GM18858 (cell line): ENCODE measurements at regions not wholly inside any gene's neighbourhood (a gene's known extent, or its start where the extent isn't known, plus 50 kb on each side); places are given as distances from the start of the nearest gene placed in this dataset.

Experiments used
- ATAC-seq: cut with Tn5 transposase; IDR thresholded peaks from one replicate; pipeline ENCODE4 v1.9.1; 2021; ENCODE audit not compliant: unreplicated experiment

DNA sequence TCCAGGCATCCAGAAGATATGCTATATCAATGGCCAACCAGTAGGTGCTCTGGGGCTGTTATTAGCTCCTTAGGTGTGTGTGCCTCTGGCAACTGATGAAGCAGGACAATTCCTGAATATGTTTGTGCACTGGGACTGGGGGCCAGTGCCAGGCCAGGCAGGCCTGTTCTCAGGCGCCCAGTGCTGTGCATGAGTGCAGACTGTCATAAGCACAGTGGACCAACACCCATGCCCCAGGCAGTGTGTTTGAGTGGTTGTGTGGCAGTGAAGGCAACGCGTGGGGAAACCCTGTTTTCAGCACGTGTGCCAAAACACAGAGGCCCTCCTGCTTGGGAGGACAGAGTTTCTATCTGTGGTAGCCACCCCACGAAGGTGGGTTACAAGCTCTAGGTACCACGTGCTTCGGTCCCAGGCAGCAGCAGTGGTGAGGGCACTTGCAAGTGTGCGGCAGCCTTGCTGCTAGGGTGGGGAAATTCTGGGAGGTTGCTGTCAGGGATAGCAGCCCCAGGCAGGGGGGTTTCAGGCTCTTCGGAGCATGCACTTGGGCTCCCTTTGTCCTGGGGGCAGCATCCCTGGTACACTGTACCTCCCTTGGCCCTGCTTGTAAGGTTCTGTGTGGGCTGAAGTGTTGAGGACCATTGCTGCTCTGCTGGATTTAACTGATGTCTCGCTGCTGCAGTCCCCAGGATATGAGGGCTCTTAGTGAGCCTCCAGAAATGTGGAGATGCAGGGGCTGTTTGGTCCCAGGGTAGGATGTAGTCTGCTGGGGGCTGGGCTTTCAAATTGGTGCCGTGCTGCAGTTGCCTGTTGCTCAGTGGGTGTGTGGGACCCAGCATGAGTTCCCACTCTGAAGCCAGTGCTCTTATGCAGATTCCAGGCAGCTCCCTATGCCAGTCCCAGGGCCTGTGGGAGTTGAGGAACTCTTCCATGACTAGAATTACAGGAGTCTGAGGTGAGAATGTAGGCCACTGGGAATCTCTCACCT lies 280.9 kb downstream of the RPRM start:
- no peak for ATAC-seq

DNA sequence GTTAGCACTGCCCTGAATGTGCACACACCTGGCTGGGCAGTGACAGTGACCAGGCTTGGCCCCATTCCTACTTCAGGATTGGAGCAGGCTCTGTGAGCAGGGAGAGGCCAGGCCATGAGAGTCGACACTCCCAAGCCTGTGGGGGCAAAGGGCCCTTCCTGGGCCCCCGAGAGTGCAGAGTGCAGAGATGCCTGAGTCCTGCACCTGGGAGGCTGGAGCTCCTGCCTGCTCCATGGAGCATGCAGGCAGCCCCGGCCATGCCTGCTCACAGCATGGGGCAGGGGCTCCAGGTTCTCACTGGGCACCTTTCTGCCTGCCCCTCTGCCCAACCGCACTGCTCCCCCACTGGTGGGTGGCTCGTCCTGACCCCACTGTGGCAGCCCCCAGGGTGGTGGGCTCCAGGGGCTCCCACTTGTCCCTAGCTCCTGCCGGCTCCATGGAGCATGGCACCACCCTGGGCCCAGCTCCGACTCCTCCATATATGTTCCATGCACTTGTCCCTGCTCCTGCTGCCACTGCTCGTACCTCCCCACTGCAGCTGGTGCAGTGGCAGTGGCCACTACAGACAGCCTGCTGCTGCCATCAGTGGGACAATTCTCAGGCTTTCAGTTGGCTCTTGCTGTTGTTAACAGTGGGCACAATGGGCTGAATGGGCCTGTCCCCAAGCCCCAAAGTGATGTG lies 282.0 kb downstream of the RPRM start:
- ATAC-seq = no peak

DNA sequence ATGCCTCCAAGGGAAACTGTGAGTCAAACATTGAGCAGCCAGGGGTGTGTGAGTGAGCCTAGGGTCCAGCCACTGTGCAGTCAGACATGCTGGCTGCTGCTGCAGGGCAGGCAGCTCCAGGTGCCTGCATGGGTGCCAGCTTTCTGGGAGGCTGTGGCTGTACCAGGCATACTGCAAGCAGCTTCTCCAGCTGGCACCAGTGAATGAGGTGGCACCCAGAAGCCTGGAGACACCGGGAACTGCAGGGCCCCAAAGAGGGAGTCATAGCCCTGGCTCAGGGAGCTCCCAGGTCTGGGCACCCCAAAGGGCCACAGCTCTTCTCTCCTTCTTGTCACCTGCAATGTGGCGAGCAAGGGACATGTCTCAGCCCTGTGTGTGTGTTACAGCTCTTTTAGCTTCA lies 283.2 kb downstream of the RPRM start:
- ATAC-seq = no peak

DNA sequence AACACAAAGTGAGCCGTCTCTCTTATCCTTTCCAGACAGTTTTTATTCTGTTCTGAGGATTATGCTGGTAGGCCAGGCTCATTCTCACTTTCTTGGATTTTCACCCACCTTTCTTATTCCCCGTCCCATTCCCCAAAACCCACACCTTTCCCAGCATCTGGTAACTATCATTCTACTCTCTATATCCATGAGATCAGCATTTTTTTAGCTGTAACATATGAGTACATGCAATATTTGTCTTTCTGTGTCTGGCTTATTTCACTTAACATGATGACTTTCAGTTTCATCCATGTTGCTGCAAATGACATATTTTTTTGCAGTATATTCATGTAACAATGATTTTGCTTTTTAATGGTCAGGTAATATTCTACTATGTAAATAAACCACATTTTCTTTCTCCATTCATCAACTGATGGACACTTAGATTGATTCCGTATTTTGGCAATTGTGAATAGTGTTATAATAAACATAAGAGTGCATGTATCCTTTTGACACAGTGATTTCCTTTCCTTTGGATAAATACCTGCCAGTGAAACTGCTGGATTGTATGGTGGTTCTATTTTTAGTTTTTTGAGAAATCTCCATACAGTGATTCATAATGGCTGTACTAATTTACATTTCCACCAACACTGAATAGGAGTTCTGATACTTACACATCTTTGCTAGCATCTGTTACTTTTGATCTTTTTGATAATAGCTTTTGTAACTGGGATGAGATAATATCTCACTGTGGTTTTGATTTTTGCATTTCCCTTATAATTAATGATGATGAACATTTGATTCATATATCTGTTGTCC lies 289.3 kb downstream of the RPRM start:
- no peak for ATAC-seq

DNA sequence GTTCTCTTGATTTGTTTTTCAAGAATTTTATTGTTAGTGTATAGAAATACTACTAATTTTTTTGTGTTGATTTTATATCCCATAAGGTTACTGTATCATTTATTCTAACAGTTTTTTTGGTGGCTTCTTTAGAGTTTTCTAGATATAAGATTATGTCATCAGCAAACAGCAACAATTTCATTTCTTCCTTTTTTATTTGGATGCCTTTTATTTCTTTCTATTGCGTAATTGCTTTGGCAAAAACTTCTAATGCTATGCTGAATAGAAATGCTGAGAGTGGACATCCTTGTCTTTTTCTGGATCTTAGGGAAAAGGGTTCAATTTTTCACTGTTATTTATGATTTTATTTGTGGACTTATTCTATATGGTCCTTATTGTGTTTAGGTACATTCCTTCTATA lies 298.8 kb downstream of the RPRM start:
- ATAC-seq = no peak

DNA sequence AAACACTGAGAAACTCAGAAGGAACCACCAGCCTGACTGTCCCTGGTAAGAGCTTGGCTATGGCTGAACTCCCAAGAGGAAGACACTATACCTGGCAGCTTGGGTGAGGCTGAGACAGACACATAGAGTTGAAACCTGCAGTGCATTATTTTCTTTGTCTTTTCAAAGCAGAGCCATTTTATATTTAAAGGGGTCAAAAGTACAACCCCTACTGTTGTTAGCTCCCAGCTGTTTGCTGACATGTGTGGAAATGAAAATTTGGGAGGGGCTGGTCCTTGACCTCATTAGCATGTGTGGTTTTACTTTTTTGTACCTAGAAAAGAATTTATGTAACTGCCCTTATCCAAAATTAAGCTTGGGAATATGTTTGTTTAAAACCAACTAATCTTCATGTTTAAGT lies 309.0 kb downstream of the RPRM start:
- ATAC-seq = no peak

DNA sequence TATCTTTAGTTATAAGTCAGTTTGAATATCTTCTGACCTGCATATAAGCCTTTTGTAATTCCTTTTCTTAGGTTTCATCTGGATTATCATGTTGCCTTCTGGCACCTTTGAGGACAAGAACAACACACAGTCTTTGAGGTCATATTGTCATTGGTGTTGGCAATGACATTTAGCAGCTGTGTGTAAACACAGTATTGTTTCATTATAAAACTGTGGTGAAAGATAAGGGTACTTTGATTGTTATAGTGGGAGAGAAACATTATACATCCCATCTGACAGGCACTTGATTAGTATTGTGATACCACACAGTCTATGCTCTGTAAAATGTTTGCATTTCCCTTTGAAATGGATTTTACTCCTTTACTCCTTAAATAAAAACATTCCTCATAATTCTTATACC lies 313.5 kb downstream of the RPRM start:
- no peak for ATAC-seq

DNA sequence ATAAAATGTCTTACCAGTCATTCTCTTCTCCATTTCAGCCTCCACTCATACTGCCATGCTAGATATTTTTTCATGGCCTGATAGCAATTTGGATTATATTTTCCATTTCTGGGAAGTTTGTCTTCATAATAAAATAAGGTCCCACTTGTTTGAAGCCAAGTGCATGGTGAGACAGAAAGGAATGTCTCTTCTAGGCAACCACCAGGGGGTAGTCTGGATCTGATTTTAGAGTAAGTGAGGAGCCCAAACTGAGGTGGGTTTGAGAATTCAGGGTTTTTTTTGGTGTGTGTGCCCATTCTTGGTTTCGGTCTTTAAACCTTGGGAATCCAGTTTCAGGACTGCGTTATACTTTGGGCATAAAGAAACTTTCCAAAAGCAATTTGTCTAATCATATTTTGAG lies 315.5 kb downstream of the RPRM start:
- no peak for ATAC-seq

DNA sequence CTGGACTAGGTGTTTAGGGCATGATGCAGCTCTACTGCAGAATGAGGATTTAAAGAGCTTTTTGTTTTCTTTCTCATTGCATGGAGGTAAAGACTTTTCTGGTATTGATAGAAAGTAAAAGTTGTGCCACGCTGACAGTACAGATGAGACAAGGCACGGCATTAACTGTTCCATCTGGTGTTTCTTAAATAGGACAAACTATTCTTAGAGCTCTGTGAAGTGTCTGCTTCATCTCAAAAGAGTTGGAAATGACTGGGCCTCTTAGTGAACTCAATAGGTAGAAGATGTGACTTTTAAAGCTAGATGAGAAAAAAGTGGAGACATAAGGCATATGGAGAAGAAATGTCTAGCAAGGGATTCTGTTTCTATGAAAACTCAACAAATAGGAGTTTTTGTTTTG lies 321.8 kb downstream of the RPRM start:
- no peak for ATAC-seq

DNA sequence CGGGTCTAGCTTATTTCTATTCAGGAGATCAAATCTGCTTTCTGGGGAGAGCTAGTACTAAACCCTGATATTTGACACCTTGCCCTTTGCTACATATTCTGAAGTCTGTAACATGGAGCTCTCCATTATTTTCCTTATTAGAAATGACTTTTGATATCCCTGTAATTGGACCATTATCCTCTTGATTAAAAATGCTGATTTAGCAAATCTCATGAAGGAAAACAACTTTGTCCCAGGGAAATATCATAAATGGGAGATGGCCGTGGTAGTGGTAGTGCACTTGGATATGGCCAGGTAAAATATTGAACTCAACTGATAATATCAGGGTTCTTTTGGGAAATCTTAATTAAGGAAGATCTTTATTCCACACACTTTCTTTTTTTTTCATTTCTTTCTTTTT lies 326.5 kb downstream of the RPRM start:
- no peak for ATAC-seq

DNA sequence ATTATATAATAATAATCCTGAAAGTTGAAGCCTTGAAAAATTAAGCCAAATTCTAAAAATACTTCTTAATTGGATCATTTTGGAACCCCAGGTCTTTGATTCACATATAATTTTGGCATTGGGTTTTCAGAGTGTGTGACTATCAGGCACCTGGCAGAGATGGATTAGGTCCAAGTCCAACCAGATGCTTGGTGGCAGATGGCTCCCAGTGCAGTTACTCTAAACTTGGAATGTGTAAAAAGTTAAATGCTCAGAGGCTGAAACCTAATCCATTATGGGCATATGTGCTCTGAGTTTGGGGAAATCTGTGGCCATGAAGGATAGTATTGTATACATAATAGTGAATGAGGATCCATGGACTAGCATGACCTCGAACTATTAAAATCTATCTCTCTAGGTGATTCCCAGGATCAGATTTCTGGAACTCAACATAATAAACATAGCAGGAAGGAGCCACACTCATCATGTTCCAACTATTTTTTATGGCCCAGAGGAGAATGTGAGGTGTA lies 333.0 kb downstream of the RPRM start:
- no peak for ATAC-seq

DNA sequence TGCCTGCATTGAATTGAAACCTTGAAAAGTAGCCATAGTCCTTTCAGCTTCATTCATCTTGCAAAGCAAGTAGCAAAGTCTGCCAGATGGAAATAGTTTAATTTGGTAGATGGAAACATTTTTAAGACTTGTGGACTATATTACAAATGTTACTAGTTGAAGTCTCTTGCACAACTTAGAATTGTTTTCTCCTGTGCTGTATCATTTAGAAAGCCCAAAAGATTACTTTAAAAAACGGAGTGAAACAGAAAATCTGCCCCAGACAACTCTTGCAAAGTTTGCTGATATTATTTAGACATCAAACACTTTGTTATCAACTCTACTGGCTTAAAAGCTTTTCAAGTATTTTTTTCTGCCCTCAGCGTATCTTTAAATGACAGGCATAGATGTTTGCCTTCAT lies 335.0 kb downstream of the RPRM start:
- ATAC-seq = no peak

DNA sequence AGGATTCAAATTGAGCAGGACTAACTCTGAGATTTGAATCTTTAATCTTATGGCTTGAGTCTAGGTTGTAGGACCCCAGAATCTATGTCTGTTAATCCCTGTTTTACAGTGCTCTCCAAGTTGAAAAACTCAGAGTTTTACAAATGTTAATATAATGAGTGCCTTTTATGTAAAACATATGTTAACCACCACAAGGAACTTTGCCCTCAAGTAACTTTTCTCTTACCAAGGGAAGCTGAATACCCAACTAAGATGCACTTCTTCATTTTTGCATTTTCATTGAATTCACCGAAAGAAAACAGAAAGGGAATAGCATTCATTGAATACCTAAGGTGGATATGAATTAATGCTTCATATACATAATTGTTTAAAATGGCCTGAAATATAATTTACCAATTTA lies 338.1 kb downstream of the RPRM start:
- ATAC-seq = no peak

DNA sequence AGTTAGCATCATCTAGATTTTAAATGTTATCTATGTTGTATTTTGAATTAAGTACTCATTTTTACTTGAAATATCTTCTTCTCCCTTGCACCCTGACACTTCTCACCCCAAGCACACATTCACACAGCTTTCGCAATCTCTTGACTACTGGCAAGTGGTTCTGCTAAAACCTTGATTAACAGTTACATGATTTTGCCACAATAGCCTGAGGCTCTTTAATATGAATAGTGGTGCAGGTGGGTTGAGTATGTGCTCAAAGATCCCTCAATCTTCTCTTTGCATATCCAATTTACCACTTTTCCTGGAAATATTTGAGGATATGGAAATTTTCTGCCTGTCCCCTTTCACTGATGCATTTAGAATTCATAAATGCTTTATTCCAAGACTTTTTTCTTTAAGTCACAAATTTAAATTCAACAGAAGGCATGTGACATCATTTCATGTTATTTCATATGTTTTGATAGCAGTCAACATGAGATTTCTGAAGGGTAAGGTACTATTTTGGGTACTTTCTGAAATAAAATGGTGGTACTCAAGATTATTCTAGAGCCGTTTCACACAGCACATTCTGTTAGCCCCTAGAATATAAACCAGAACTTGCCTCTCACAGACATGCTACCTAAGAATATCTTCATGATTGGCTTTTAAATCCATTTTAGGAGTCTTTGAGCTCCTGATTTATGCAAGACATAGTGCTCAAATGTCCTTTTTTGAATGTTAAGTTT lies 339.7 kb downstream of the RPRM start:
- ATAC-seq = no peak

DNA sequence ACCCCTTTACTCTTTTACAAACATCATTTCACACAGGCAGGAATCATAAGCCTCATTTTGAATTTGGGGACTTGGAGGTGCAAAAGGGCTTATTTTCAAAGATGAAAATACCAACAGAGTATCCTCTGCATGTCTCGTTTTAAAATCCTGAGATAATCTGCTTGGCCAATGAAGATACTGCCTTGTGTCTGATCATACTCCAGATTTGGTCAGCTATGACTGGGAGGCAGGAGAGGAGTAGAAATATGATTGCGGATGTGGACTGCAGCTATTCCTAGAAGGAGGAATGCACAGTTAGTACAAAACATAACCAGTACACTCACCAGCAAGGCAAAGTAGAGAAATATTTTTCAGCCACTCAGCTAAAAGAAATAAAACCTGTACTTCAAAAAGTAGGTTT lies 342.3 kb downstream of the RPRM start:
- ATAC-seq = no peak

DNA sequence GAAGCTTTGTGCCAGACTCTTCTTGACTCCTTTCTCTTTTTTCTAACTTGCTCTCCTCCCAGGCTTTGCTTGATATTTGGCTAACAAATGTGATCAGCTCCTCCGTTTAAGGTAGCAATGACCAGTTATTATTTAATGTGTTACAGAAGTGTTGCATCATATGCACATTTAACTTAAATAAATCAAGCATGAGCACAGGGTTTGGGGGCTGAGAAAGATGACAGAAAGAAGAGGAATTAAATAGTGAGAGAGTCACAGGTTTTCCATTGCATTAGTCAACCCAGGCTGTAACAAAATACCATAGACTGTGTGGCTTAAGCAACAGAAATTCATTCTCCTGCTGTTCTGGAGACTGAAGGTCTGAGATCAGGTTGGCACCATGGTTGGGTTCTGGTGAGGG lies 343.8 kb downstream of the RPRM start:
- ATAC-seq = no peak

DNA sequence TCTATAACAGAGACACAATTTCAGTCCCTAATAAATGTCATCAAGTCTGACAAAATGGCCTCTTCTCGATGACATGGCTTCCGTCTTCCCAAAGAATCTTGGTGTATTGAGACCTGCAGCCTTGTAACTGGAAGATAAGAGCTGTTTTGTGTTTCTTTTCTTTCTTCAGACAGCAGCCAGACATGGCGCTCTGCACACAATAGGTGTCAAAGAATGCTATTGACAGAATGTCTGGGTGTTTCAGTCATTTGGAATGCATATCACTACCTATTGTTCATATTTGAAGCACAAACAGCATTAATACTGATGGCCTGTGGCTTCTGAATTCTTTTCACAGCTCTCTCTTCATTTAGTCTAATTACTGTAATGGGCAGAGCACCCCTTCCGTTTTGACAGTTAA lies 344.8 kb downstream of the RPRM start:
- no peak for ATAC-seq

DNA sequence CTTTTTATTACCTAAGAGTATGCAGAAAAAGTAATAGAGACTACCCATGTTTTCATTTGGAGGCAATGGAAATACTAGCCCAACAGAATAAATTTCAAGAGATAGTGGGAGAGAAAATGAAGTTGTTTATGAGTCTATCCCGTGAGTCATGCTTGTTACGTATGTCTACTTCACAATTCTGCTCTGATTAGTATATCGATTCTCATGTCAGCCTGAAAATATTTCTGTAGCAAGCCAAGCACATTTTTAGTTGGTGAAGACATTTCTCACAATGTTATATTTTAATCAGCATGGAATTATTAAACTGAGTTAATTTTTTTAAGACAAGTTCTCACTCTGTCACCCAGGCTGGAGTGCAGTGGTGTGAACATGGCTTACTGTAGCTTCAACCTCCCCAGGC lies 346.1 kb downstream of the RPRM start:
- no peak for ATAC-seq

DNA sequence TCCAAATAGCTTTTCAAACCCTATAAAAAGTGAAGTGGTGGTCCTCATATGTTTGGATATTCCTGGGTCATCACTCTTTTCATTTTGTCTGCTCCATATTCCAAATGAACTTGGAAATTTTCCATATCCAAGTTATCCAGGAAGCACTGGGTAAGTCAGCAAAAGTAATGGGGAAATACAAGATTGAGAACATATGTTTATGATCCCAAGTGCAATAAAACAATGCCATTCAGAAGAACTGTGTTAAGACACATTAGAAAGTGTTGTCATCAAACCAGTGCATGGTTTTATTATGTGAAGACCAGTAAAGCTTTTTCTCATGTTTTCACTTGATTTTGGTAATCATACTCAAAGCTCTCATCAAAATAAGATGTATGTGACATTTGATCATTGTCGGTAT lies 363.4 kb downstream of the RPRM start:
- no peak for ATAC-seq

DNA sequence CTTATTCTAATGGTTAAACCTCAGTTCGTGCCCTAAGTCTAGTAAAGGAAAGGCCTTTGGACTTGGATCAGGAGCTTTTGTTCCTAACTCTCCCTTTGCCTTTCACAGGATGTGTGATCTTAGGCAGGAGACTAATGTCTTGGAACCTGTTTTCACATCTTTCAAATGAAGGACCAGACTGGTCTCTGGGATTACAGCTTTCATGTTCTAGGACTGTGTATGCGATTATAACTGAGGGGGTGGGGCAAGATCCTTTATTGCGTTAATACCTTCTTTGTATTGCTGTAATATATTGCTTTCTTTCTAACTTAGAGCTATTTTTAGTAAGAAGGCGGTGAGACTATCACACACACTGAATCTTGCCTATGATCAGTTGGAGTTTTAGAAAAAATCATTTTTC lies 368.1 kb downstream of the RPRM start:
- no peak for ATAC-seq

DNA sequence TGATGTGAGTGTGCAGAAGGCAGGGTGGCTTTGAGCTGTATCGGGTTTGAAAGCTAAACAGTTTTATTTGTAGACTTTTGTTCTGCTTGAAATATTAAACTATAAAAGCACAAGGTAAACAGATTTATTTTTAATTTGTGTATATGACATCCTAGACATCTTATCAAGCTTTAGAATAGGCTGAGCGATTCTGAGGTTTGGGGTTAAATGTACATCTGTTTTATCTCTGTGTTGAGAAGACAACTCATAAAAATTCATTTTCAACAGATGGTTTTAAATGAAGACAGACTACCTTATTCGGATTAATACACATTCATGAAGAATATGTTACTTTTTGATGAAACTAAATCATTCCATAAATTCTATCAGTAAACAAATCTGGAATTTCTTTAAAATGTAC lies 368.8 kb downstream of the RPRM start:
- ATAC-seq = no peak
